H1 (cell line): ENCODE measurements at regions not wholly inside any gene's neighbourhood (a gene's known extent, or its start where the extent isn't known, plus 50 kb on each side); places are given as distances from the start of the nearest gene placed in this dataset.

Source experiments
- CTCF ChIA-PET: fragments of 300-600 bp; sonication (Branson Sonifier 250); formaldehyde crosslinking; loops from one replicate; lab custom pipeline; 2021; ENCODE audit not compliant: partially characterized antibody; lab: Charles Lee
- POLR2A ChIA-PET: fragments of 300-600 bp; sonication (Branson Sonifier 250); formaldehyde crosslinking; loops from one replicate; lab custom pipeline; 2021; ENCODE audit warnings: inconsistent platforms; ENCODE audit not compliant: partially characterized antibody; lab: Charles Lee
- DNase-seq, 2 experiments: peaks; one replicate each; pipeline versions ENCODE4 v3.0.0 to v3.0.0-alpha.2; 2010 to 2022; ENCODE audit warnings: low spot score in 2 of 2, low read depth in 1 of 2, mixed read lengths in 1 of 2
- FAIRE-seq: peaks from 2 replicates; lab custom pipeline; 2011; peaks lifted over from hg19 to GRCh38; lab: Jason Lieb, UNC
- H2AFZ ChIP-seq: 2 replicates; pipeline ENCODE4 v1.8.1; 2012; ENCODE audit warnings: low read length, inconsistent platforms
- H2AK5ac ChIP-seq: 2 replicates; pipeline ENCODE4 v1.6.1; 2013; ENCODE audit warnings: low read depth, low read length
- H2BK120ac ChIP-seq: replicated peaks from 2 replicates; pipeline ENCODE3; 2013; ENCODE audit warnings: low read depth, low read length, inconsistent platforms
- H2BK12ac ChIP-seq: 2 replicates; pipeline ENCODE4 v1.6.1; 2013; ENCODE audit warnings: low read depth, low read length
- H2BK15ac ChIP-seq: 2 replicates; pipeline ENCODE4 v1.6.1; 2013; ENCODE audit warnings: low read length
- H2BK20ac ChIP-seq: 2 replicates; pipeline ENCODE4 v1.6.1; 2013; ENCODE audit warnings: low read length
- H2BK5ac ChIP-seq: 2 replicates; pipeline ENCODE4 v1.6.1; 2013; ENCODE audit warnings: low read depth, low read length
- H3K14ac ChIP-seq: 2 replicates; pipeline ENCODE4 v1.6.1; 2013; ENCODE audit warnings: inconsistent platforms; ENCODE audit not compliant: insufficient read length
- H3K18ac ChIP-seq: 2 replicates; pipeline ENCODE4 v1.6.1; 2013; ENCODE audit warnings: low read length; ENCODE audit errors: extremely low read depth
- H3K23ac ChIP-seq: 2 replicates; pipeline ENCODE4 v1.6.1; 2013; ENCODE audit warnings: inconsistent platforms; ENCODE audit not compliant: insufficient read length
- H3K23me2 ChIP-seq: 2 replicates; pipeline ENCODE4 v1.6.1; 2013; ENCODE audit warnings: low read depth, low read length
- H3K27ac ChIP-seq: 2 replicates; pipeline ENCODE4 v1.6.1; 2011; ENCODE audit warnings: low read depth, low read length, inconsistent platforms
- H3K27me3 ChIP-seq, 4 experiments: replicated peaks in 1 of 4; 1 replicate in 1 of 4; 2 replicates in 3 of 4; pipeline versions ENCODE4 v1.6.1 to v1.8.1; 2011 to 2013; ENCODE audit warnings: low read length in 3 of 4, mild to moderate bottlenecking in 3 of 4, inconsistent platforms in 2 of 4, mixed read lengths in 2 of 4, moderate library complexity in 1 of 4; ENCODE audit not compliant: control insufficient read depth in 3 of 4, insufficient read depth in 3 of 4; ENCODE audit errors: extremely low read depth in 1 of 4
- H3K36me3 ChIP-seq, 4 experiments: 2 replicates each; pipeline versions ENCODE4 v1.6.1 to v1.8.1; 2011 to 2013; ENCODE audit warnings: mild to moderate bottlenecking in 4 of 4, low read length in 3 of 4, moderate library complexity in 2 of 4, control low read depth in 1 of 4, inconsistent platforms in 1 of 4; ENCODE audit not compliant: insufficient read depth in 4 of 4, control insufficient read depth in 2 of 4
- H3K4ac ChIP-seq: replicated peaks from 2 replicates; pipeline ENCODE3; 2013; ENCODE audit warnings: low read length, low read depth, mixed read lengths, inconsistent platforms; ENCODE audit not compliant: insufficient read length
- H3K4me1 ChIP-seq, 4 experiments: replicated peaks in 1 of 4; 1 replicate in 1 of 4; 2 replicates in 3 of 4; pipeline versions ENCODE4 v1.6.1 to v1.8.1; 2011 to 2013; ENCODE audit warnings: low read length in 3 of 4, inconsistent platforms in 2 of 4, mixed read lengths in 1 of 4; ENCODE audit not compliant: insufficient read depth in 4 of 4, control insufficient read depth in 3 of 4
- H3K4me2 ChIP-seq, 2 experiments: 2 replicates each; pipeline versions ENCODE4 v1.6.1 to v1.8.1; 2011 to 2013; ENCODE audit warnings: low read depth in 2 of 2, low read length in 2 of 2, control low read depth in 1 of 2, inconsistent platforms in 1 of 2, mild to moderate bottlenecking in 1 of 2; ENCODE audit not compliant: insufficient read depth in 1 of 2
- H3K4me3 ChIP-seq, 4 experiments: fragments of 200-600, 300-600 bp in 1 of 4; sonication (generic), shearing (Covaris generic), sonication (Bioruptor Twin) in 1 of 4; 2 replicates each; pipeline versions ENCODE4 v1.5.1 to v1.8.1; 2011 to 2016; ENCODE audit warnings: low read length in 4 of 4, low read depth in 3 of 4, control low read depth in 2 of 4, inconsistent platforms in 2 of 4, mild to moderate bottlenecking in 2 of 4, mixed read lengths in 1 of 4, moderate library complexity in 1 of 4; ENCODE audit not compliant: insufficient read depth in 2 of 4; ENCODE audit errors: extremely low read depth in 1 of 4
- H3K56ac ChIP-seq: replicated peaks from 2 replicates; pipeline ENCODE3; 2013; ENCODE audit warnings: low read depth, mild to moderate bottlenecking, mixed read lengths, low read length, inconsistent platforms; ENCODE audit not compliant: insufficient read length
- H3K79me1 ChIP-seq: 2 replicates; pipeline ENCODE4 v1.6.1; 2013; ENCODE audit warnings: low read depth, low read length, control low read depth
- H3K79me2 ChIP-seq, 2 experiments: 2 replicates each; pipeline versions ENCODE4 v1.6.1 to v1.8.1; 2012 to 2013; ENCODE audit warnings: low read length in 2 of 2, mild to moderate bottlenecking in 2 of 2, inconsistent platforms in 1 of 2; ENCODE audit not compliant: insufficient read depth in 2 of 2, control insufficient read depth in 1 of 2
- H3K9ac ChIP-seq, 4 experiments: replicated peaks in 1 of 4; 1 replicate in 1 of 4; 2 replicates in 3 of 4; pipeline versions ENCODE4 v1.6.1 to v1.8.1; 2011 to 2013; ENCODE audit warnings: low read depth in 3 of 4, low read length in 3 of 4, control low read depth in 2 of 4, mild to moderate bottlenecking in 2 of 4, moderate library complexity in 2 of 4, inconsistent platforms in 1 of 4; ENCODE audit errors: extremely low read depth in 1 of 4
- H3K9me3 ChIP-seq, 2 experiments: 2 replicates each; pipeline versions ENCODE4 v1.6.1 to v1.8.1; 2012 to 2013; ENCODE audit warnings: mild to moderate bottlenecking in 2 of 2, moderate library complexity in 2 of 2, control low read depth in 1 of 2, inconsistent platforms in 1 of 2, low read depth in 1 of 2, low read length in 1 of 2, mixed read lengths in 1 of 2; ENCODE audit not compliant: insufficient read depth in 2 of 2
- H4K20me1 ChIP-seq, 2 experiments: replicated peaks in 1 of 2; 2 replicates each; pipeline versions ENCODE3 to v1.8.1; 2011 to 2013; ENCODE audit warnings: inconsistent platforms in 2 of 2, low read length in 2 of 2, mild to moderate bottlenecking in 1 of 2; ENCODE audit not compliant: insufficient read depth in 2 of 2, control insufficient read depth in 1 of 2
- H4K5ac ChIP-seq: 2 replicates; pipeline ENCODE4 v1.6.1; 2013; ENCODE audit warnings: low read length, low read depth, mixed read lengths, inconsistent platforms; ENCODE audit not compliant: insufficient read length
- H4K8ac ChIP-seq: 2 replicates; pipeline ENCODE4 v1.8.0; 2013; ENCODE audit warnings: mild to moderate bottlenecking, moderate library complexity, low read length, inconsistent platforms; ENCODE audit not compliant: insufficient read depth; ENCODE audit errors: extremely low read depth
- H4K91ac ChIP-seq: replicated peaks from 2 replicates; pipeline ENCODE3; 2013; ENCODE audit warnings: low read length, mixed read lengths, inconsistent platforms; ENCODE audit not compliant: insufficient read length
- CHD2 ChIP-seq: IDR thresholded peaks from 2 replicates; pipeline ENCODE4 v1.6.1; 2012; ENCODE audit warnings: low read length, improper control_type of control experiment
- RNF2 ChIP-seq: fragments of 200-900, 300-1000 bp; sonication (generic); IDR thresholded peaks from 2 replicates; pipeline ENCODE4 v1.7.1; 2016; ENCODE audit warnings: borderline replicate concordance, low read depth, mild to moderate bottlenecking, antibody characterized with exemption, low read length; ENCODE audit not compliant: poor library complexity, severe bottlenecking; ENCODE audit errors: missing control alignments
- WGBS, 2 experiments: shearing (Covaris generic) in 1 of 2; methylation state at CpG; one replicate each; pipeline versions ENCODE4 v1.1.6 to v1.1.7; 2013 to 2015; ENCODE audit warnings: low lambda C conversion rate in 2 of 2, mixed read lengths in 2 of 2, inconsistent platforms in 1 of 2, low coverage in 1 of 2, missing lambda C conversion rate in 1 of 2; ENCODE audit not compliant: insufficient replicate concordance in 2 of 2, insufficient coverage in 1 of 2, insufficient read length in 1 of 2; ENCODE audit errors: extremely low coverage in 1 of 2, missing lambda C conversion rate in 1 of 2; 5-methylcytosine and 5-hydroxymethylcytosine counted together

GRCh38 chr16:9185381-9185780 lies 93.9 kb downstream of the HAPSTR1 start:
- no peak overlapping the region for H2AK5ac ChIP-seq
- no peaks in the 10 kb centered on the region for H3K79me2 ChIP-seq
- CTCF ChIA-PET, result interaction anchor here (0.9 to 3.7 kb wide), 5 partner anchors 10 to 747 kb away, joined by 3 to 12 read pairs (median 3); no protein-coding TSS in a partner anchor
- H3K9me3 ChIP-seq, result peaks cover 0 to 4% of the 10 kb centered on the region in 2 experiments; a peak in 1 of 4 replicates
- H3K23me2 ChIP-seq, result no peaks in the 10 kb centered on the region
- H2BK12ac ChIP-seq, result no peak overlapping the region
- H3K56ac ChIP-seq, result no peak overlapping the region
- no peaks in the 10 kb centered on the region for H3K27me3 ChIP-seq
- DNase-seq (no peak), FAIRE-seq (no peak)
- H4K5ac ChIP-seq, result no peak overlapping the region
- no peak overlapping the region for H3K4ac ChIP-seq
- no peaks in the 10 kb centered on the region for H3K79me1 ChIP-seq
- 91% methylated on average over 2 of the region's 2 CpGs; no CpG with 5 or more reads in 1 of the 2 experiments for WGBS, 2 experiments
- no peaks in the 10 kb centered on the region for H3K4me1 ChIP-seq
- no peak overlapping the region for H3K23ac ChIP-seq
- POLR2A ChIA-PET, result no interaction called here
- no peak for TF ChIP-seq RNF2
- no peak for TF ChIP-seq CHD2
- TF ChIP-seq, all 59 proteins: peak for 0
- Histone ChIP-seq H3K18ac (no peak overlapping the region), H4K91ac (no peak overlapping the region), H2AFZ (no peak overlapping the region), H2BK5ac (no peak overlapping the region), H3K27ac (no peak overlapping the region), H3K14ac (no peak overlapping the region), H3K9ac (no peak overlapping the region), H2BK15ac (no peak overlapping the region), H4K8ac (no peak overlapping the region), H3K4me2 (no peak overlapping the region), H4K20me1 (no peaks in the 10 kb centered on the region), H2BK20ac (no peak overlapping the region), H2BK120ac (no peak overlapping the region), H3K4me3 (no peak overlapping the region), H3K36me3 (no peaks in the 10 kb centered on the region)
